Germinal center (tissue), 1 donor: ENCODE measurements at regions not wholly inside any gene's neighbourhood (a gene's known extent, or its start where the extent isn't known, plus 50 kb on each side); places are given as distances from the start of the nearest gene placed in this dataset.

Experiments used
- DNase-seq: peaks from one replicate; pipeline ENCODE4 v3.0.0; 2012; ENCODE audit warnings: mixed read lengths, low spot score

DNA sequence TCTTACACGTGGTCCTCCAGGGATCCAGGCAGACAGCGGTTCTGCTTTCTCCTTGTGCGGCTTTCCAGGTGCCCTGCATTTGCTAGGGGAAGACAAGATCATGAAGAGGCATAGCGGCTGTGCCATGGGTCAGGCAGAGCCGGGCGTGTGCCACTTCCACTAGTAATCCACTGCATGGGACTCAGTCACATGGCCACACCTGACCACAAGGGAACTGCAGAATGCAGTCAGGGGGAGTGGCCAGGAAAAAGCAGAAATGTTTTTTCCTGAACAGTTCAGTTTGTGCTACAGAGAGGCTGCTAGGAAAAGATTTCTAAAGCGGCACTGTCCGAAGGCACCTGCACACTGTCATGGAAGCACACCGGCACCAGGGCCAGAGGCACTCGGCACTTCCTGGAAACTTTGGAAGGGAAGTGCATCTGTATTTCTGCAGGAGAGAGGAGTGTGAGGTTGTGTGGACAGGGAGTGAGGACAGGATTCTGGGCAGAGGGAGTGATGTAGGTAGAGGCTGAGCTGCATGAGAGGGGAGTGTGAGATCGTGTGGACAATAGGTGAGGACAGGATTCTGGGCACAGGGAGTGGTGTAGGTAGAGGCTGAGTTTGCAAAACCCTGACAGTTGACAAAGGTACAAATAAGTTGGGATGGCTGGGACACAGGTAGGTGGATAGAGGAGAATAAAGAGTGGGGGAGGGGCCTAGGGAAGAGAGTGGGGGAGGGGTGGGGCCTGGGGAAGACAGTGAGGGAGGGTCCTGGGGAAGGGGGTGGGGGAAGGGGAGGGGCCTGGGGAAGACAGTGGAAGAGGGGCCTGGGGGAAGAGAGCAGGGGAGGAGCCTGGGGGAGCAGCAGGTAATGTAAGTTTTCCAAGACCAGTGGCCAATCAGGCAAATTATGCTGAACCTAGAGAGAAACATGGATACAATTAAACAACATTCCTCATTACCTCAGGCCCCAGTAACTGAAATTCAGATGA is 1436.3 kb downstream of the TBC1D22A start:
- no peak for DNase-seq

DNA sequence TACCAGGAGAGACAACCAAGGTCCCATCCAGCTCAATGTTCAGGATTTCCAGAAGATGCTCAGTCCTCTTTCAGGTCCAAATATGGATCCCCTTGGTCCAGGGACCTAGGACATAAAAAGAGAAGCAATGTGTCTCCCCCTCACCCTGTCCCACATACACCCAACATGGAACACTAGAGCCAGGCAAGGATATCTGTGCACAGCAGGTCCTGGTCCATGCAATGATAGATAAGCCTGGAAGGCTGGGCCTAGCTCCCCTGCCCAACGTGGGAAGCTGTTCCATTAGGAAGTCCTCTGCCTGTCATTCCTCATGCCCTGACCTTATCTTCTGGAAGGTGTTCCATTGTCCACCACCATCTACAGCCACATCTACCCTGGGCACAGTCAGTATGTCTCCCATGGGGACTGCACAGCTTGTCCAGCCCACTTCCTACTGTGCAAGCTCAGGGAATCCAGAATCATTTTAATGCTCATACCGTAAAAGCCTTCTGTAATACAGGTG is 1434.8 kb downstream of the TBC1D22A start:
- no peak for DNase-seq

DNA sequence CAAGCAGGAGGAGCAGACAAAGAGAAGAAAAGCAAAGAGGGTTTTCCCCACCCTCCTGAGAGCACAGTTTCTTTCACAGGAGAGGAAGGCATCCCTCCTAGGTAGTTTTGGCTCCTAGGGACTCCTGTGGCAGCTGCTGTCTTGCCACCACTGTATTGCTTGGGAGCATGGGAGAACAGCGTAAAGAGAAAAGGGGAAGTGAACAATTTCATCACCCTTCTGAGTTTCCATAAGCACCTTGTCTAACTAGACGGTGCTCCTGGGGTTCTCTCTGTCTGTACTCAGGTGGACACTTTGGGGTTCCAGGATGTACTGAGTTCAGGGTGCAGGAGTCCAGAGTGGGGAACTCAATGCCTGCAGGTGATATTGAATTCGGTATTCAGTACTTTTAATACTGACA is 1430.5 kb downstream of the TBC1D22A start:
- no peak for DNase-seq

DNA sequence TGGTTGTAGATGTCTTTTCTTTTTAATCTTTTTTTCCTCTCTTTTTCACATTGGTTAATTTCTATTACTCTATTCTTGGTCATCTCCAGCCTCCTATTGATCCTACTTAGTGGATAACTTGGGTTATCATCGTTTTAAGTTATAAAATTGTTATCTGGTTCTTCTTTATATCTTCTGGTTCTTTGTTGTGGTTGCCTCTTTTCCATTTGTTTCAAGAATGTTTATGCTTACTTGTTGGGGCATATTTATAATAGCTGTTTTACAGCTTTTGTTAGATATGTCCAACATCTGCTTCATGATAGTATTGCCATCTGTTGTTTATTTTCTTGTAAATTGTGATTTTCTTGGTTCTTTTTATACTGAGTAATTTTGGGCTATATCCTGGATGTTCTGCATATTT is 1429.6 kb downstream of the TBC1D22A start:
- no peak for DNase-seq

DNA sequence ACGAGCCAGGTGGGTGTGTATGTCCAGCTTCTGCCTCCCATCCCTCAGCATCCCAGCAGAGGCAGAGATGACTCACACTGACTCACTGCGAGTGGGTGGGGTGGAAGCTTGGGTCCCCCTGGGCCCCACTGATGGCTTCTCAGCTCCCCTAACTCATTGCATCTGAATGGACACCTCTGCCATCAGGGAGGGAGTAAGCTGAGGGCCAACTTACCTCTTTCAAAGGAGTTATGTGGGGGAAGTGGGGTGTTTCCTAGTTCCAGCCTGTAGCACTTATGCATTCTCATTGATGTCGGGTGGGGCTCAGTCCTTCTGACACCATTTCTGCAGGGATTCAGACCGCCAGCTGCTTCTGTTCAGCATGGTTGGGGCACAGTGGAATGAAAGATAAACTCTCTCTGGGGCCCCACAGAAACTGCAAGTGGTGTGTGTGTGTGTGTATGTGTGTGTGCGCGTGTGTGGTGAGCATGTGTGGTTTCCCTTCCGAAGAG is 1425.8 kb downstream of the TBC1D22A start:
- no peak for DNase-seq

DNA sequence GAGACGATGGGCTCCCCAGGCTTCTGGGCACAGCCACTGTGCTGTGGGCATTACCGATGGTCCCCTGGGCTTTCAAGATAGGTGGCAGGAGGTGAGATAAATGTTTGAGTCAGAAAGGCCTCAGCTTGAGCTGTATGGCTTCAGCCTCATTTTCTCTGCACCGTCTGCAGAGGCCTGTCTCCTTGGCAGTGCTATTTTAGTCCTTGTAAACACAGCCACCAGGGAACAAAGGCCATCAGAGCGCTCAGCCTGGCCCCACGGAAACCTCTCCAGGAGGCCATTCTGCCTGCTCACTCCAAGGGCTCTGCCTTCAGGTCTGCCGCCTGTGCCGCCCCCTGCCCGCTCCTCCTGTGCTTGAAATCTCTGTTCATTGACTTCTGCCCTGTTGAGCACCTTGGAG is 1424.9 kb downstream of the TBC1D22A start:
- no peak for DNase-seq

DNA sequence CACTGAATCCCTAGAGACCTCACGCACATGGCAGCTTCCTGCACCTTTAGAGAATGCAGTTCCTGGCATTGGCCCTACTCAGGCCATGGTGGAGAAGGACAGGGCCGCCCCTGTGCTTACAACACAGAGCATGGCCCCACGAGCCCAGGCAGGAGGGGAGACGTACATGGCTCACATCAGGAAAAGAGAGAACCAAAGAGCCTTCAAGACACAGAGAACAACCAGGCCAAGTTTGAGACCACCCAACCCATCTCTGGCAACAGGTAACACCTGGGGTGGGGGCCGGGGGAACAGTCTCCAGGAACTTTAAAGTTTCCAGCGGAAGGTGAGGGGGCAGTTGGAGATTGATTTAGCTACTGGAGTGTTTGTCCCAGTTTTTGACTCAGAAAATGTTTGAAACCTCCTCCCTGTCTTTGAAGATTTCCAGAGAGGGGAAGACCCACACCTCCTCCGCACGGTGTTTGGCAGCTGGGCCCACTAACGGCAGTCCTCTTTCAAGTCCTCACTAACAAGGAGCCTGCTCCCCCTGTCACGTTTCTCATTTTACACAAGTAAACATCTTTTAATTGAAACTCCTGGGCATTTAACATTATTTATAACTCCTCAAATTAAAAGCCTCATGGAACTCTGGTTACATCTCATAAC is 1423.8 kb downstream of the TBC1D22A start:
- no peak for DNase-seq

DNA sequence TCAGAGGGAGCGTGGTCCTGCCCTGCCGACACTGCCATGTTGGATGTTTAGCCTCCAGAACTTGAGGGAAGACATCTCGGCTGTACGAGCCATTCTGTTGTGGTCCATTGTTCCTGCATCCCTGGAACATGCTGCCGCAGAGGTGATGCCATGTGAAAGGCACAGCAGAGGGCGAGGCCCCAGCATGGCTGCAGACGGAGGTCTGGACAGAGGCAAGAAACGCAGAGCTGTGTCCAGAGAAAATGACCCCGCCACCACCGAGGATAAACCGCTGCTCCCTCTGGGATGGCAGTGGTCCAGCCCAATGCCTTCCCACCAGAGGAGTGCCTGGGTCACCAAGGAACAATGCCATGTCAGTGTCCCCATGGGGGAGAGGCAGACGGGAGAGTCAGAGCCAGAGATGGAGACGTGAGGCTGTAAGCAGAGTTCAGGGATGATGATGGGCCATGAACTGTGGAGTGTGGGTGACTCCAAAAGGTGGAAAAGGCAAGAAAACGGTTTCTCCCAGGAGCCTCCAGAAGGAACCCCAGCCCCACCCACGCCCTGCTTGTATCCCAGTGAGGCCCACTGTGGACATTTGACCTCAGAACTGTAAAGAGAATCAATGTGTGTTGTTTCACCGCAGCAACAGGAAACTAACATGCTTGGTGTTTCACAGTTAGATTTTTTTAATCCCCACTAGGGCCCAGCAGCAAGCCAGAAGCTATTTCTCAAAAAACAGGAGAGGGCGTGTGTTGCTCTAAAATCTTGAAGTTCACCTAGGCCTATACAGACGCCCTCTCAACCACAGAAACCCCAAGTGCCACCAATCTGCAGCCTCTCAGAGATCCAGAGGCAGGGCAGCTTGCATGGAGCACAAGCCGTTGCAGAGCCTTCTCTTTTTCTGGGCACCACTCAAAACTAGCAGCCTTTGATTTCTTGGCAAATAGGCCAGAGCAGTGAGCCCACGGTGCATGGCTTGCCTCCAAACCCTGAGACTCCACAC is 1422.9 kb downstream of the TBC1D22A start:
- no peak for DNase-seq

DNA sequence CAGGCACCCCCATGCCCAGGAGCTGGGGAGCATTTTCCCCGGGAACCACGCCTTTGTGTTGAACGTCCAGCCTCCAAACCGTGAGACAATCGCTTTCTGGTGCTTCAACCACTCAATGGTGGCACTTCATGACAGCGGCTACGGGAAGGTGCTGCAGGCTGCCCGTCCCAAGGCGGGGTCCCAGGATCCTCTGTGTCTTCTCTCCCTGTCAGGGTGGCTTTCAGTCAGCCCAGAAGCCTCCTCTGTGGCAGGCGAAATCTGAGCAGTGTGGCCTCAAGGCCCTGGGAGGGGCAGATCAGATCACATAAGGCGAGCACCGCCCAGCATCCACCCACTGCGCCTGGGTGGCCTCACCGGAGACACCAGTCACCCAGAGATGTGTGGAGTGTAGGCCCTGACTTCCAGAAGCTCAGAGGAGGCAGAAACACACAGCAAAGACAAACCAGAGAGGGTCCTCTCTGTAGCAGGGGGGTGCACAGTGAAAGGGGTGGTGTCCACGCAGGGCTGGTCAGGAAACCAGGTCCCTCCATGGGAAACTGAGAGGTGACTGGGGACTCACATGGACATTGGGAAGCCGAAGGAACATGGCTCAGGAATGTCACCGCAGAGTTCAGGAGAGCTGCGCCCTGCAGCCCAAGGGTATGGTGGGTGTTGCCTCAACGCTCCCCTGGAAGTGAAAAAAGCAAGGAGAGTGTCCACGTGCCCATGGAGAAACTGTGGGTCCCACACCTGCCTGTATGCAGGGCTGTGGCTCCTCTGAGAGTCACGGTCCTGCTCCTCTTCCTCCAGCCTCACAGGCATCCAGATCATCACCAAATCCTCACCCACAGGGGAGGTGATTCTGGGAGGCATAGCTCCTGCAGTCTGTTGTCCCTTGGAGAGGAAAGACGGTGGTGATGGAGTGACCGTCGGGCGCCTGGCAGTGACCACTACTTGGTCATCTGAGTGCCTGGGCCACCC is 1420.7 kb downstream of the TBC1D22A start:
- DNase-seq: no peak

DNA sequence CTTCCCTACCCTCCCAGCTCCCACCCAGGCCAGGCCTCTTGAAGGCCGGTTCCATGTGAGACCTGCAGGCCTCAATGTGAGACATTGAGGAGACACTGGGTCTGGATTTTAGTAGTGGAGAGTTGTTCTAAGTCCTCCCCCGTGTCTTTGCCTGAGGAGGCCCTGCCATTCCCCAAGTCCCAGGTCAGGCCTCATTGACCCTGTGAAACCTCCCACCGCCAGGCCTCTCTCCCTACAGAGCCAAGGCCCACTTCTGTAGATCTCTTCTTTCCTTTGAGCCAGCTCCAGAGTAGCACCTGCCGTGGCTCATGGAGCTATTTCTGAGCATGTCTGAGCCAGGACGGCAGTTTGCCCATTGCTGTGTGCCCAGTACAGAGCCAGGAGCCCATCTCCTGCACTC is 1419.6 kb downstream of the TBC1D22A start:
- DNase-seq: no peak

DNA sequence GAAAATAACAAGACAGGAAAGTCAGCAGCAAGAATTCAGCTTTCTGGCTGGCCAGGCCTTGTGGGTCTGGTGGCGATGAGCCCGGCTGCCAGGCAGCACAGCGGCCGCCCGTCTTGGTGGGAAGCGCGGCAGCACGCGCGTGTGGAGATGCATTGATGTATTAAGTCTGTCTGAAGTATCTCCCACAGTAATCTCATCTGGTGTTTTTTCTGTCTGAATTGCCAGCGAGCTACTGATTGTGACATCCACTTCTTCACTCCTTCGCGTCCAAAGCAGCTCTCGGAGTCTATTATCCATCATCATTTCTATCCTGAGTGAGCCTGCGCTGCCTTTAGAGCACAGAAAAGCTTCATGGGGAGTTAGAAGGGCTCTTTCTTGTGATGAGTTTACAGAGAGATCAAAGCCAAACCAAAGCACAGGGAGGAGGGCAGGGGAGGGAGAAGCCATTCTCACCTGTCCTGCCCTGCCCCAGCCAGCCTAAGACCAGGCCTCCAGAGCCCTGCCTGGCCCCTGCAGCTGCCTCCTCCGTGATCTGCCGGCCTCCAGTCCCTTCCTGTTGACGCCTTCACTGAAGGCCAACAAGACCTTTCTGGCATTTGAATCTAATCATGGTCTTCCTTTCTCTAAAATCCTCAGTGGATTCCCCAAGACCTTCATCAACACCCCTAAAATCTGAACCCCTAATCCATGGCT is 1419.0 kb downstream of the TBC1D22A start:
- DNase-seq: no peak

DNA sequence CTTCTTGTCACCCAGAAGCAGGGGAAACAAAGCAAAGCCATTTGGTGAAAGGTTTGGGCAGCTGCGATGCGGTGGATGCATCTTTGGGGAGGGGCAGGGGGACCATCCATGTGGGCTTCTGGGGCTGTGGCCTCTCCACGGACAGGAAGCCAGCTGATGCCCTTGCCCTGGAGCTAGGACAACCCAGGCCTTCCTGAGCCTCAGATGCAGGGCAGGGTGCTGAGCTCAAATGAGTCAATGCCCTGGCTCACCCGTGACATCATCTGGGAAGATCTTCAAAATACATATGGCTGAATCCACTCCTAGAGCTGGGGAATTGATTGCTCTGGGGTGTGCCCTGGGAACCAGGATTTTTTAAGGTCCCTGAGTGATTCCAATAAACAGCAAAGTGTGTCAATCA is 1418.2 kb downstream of the TBC1D22A start:
- no peak for DNase-seq

DNA sequence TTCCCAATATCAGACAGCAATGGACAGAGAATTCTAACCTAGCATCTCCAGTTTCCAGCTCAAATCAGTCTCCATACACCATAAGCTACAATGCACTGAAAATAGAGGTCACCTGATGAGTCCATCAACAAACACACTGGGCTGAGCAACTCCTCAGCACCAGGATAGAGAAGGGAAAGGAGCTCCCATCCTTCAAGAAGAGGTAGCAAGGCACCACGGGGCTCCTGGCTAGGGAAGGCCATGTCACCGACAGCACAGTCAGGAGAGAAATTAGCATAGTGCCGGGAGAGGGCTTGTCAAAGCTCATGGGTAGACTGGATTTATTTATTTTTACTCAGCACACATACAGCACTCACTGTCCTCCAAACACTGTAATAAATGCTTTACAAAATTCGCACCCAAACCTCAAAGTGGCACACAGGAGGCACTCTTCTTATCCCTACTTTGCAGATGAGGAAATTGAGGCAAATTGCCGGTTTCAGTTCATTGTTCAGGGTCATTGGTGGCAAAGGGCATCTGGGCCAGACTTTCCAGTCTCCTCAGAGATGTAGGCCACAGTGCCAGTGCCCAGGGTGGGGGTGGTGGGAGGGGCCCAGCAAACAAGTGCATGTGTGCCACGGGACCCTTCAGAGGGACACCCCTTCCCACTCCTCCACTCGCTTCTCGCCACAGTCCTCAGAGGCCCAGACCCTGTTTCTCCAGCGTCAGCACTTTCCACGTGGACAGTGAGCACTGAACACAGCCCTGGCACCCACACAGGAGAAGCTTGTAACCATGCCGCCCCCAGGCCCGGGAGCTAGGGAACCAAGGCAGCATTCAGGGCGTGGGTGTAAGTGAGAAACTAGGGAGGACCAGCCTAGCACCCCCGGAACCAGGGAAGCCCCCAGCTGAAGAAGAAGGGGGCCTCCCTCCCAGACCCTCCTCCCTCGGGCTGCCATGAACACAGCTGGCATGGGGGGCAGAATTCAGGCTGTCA is 1417.4 kb downstream of the TBC1D22A start:
- no peak for DNase-seq

DNA sequence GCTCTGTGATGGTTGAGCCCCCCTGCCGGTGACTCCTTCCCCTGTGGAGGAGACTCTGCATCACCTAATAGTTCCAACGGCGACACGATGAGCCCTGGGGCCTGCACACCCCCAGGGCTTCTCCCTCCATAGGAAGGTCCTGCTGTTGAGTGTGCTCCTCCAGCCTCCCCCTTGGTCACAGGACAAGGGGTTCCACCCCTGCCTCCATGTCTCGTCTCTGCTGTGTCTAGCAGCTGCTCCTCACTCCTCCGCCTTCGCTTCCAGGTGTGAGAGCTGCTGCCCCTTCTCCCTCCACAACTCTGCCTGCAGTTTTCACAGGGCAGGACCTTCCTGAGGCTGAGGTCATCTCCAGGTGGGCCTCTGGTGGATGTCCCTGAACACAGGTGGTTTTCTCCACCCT is 1416.1 kb downstream of the TBC1D22A start:
- no peak for DNase-seq

DNA sequence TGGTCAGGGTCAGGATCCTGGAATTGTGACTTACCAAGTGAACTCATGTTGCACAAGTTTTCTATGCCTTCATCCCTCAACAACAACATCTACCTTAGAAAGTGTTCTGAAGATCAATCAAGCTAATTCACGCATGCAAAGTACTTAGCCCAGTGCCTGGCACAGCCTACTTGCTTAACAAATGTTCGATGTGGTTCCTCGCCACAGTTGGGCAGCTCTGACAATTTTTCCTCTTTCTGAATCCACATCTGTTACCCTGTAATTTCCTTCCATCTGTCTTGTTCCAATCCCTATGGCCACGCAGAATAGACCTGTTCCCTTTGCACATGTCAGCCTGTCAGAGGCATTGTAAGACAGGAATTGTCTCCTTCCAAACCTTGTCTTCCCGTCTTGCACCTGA is 1415.2 kb downstream of the TBC1D22A start:
- DNase-seq: no peak

DNA sequence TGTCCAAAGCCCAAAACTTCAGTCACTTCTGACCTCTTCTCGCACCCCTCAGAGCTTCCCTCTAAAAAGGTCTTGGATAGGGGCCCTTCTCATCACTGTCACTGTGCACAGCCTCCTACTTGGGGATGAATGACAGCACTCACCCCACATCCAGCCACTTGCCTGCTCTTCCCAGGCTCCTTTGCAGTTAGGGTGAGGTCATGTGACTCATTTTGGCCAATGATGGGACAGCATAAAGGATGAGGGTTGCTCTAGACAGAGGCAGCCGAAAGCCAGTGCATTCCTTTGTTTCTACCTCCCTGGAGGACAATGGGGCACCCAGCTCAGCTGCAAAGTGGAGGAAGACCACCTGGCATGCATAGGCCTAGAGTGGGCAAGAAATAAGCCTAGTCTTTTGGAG is 1413.3 kb downstream of the TBC1D22A start:
- no peak for DNase-seq

DNA sequence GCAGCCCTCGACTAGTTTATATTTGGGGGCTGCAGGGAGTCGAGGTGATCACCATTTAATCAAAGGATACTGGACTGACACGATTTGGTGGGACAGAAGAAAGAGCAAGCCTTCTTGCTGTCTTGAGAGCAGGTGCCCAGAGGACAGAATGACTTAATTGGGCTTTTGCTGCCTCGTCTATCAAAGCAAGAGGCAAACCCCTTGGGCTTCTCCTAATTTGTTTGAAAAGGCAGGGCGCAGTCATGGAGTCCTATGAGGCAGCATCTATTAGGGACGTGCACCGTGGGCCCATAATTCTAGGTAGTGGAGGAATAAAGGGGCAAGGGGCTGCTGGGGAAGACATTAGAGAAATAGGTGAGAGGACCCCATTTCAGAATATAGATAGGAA is 1411.3 kb downstream of the TBC1D22A start:
- DNase-seq: no peak

DNA sequence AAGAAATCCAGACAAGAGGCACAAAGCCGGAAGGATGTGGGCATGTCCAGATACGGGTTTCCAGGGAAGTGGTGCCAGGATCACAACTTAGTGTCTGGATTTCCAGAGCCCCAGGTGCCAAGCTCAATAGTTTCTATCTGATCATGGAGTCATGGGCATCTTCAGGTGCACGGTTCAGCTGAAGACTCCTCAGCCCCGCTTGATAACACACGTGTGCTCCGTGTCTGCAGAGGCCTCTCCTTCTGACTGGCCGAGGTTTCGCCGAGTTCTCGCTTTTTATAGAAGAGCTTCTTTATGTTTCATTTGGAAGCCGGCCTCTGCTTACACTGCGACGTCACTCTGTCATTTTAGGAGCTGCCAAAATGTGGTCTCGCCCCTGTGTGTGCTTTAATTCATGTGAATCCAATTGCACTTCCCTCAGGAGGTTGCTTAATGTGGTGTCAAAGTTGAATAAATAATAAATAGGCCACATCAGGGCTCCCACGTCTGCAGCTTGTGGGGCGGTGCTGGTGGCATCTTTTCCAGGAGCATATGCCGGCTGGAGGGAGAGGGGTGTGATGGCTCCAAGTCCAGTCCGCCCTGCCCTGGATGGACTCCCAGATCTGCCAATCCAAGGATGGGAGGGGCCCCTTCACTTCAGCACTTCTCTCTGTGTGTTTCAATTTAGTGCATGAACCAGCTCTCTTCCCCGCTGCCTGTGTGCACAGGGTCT is 1410.8 kb downstream of the TBC1D22A start:
- DNase-seq: no peak
